Activated B cell treated with CpG ODN at 0.5 μM for 24 hours (primary cell): ENCODE measurements at regions not wholly inside any gene's neighbourhood (a gene's known extent, or its start where the extent isn't known, plus 50 kb on each side); places are given as distances from the start of the nearest gene placed in this dataset.

ENCODE experiments used
- ATAC-seq: fragments of 200-7000 bp; cut with Tn5 transposase; one replicate; pipeline ENCODE4 v1.10.0; 2021; ENCODE audit warnings: low read depth, mild to moderate bottlenecking, moderate library complexity
- CTCF ChIA-PET: fragments of 350-600 bp; sonication (Branson Sonifier 250); formaldehyde crosslinking; loops from one replicate; lab custom pipeline; 2021; ENCODE audit warnings: antibody characterized with exemption; lab: Charles Lee
- POLR2A ChIA-PET: fragments of 350-600 bp; sonication (Branson Sonifier 250); formaldehyde crosslinking; loops from one replicate; lab custom pipeline; 2021; ENCODE audit warnings: antibody characterized with exemption; lab: Charles Lee
- DNase-seq: peaks from one replicate; pipeline ENCODE4 v3.0.0; 2022
- H3K27ac Mint-ChIP-seq: one replicate; pipeline ENCODE4 v1.8.0; 2020; ENCODE audit warnings: mixed read lengths
- H3K27me3 Mint-ChIP-seq: one replicate; pipeline ENCODE4 v1.8.0; 2021; ENCODE audit warnings: mixed read lengths
- H3K36me3 Mint-ChIP-seq: one replicate; pipeline ENCODE4 v1.8.0; 2021; ENCODE audit warnings: low read depth, mixed read lengths
- H3K4me1 Mint-ChIP-seq: one replicate; pipeline ENCODE4 v1.8.0; 2021; ENCODE audit warnings: mixed read lengths
- H3K4me3 Mint-ChIP-seq: one replicate; pipeline ENCODE4 v1.8.0; 2020; ENCODE audit warnings: mild to moderate bottlenecking, mixed read lengths
- H3K9me3 Mint-ChIP-seq: one replicate; pipeline ENCODE4 v1.8.0; 2020; ENCODE audit warnings: mixed read lengths
- CTCF ChIP-seq: fragments of 200-600 bp; IDR thresholded peaks from one replicate; pipeline ENCODE4 v1.8.0; 2022; ENCODE audit warnings: antibody characterized with exemption, mild to moderate bottlenecking
- intact Hi-C: fragments of 100-400 bp; cut with micrococcal nuclease; formaldehyde crosslinking; loops from one replicate; pipeline ENCODE4 v1.15.1; 2024

- ATAC-seq, result no peak
- no peak for TF ChIP-seq CTCF
- peaks cover 11% of the 10 kb centered on the region for H3K27me3 Mint-ChIP-seq
- H3K9me3 Mint-ChIP-seq, result peaks cover 17% of the 10 kb centered on the region
- DNase-seq, result no peak
- intact Hi-C loops, result no loop called here
- H3K36me3 Mint-ChIP-seq, result no peaks in the 10 kb centered on the region
- CTCF ChIA-PET, result no interaction called here
- no peak overlapping the region for H3K27ac Mint-ChIP-seq
- POLR2A ChIA-PET, result no interaction called here
- peaks cover 22% of the 10 kb centered on the region for H3K4me1 Mint-ChIP-seq
- H3K4me3 Mint-ChIP-seq, result peak overlapping the region; percentile 65
Measured at GRCh38 chr1:244349581-244350001, 102.1 kb downstream of the ADSS2 start.

- POLR2A ChIA-PET, result interaction anchor here (0.6 kb wide), 1 partner anchor 845 kb away, joined by 8 read pairs; no protein-coding TSS in a partner anchor
- intact Hi-C loops, result no loop called here
- peak; percentile 88 for ATAC-seq
- no peak overlapping the region for H3K27ac Mint-ChIP-seq
- peaks cover 17% of the 10 kb centered on the region for H3K9me3 Mint-ChIP-seq
- H3K4me3 Mint-ChIP-seq, result peak overlapping the region; percentile 65
- peaks cover 11% of the 10 kb centered on the region for H3K27me3 Mint-ChIP-seq
- H3K4me1 Mint-ChIP-seq, result peaks cover 22% of the 10 kb centered on the region
- no peak for TF ChIP-seq CTCF
- CTCF ChIA-PET, result no interaction called here
- no peaks in the 10 kb centered on the region for H3K36me3 Mint-ChIP-seq
- no peak for DNase-seq
Measured at GRCh38 chr1:244350027-244350426, 101.7 kb downstream of the ADSS2 start.

GRCh38 chr1:244352156-244352830 is 99.4 kb downstream of the ADSS2 start:
- Mint-ChIP-seq H3K27ac (no peak overlapping the region), H3K4me3 (no peak overlapping the region), H3K36me3 (no peaks in the 10 kb centered on the region), H3K4me1 (peaks cover 22% of the 10 kb centered on the region), H3K9me3 (peaks cover 3% of the 10 kb centered on the region), H3K27me3 (peaks cover 11% of the 10 kb centered on the region)
- DNase-seq, result no peak
- ChIA-PET CTCF (no interaction called here), POLR2A (no interaction called here)
- intact Hi-C loops, result no loop called here
- TF ChIP-seq CTCF, result no peak
- ATAC-seq, result no peak

GRCh38 chr1:244353551-244354091 is 98.1 kb downstream of the ADSS2 start:
- POLR2A ChIA-PET, result no interaction called here
- no peak overlapping the region for H3K27ac Mint-ChIP-seq
- CTCF ChIA-PET, result no interaction called here
- no peak overlapping the region for H3K4me3 Mint-ChIP-seq
- no peak for ATAC-seq
- H3K9me3 Mint-ChIP-seq, result no peaks in the 10 kb centered on the region
- H3K4me1 Mint-ChIP-seq, result peaks cover 22% of the 10 kb centered on the region
- H3K36me3 Mint-ChIP-seq, result no peaks in the 10 kb centered on the region
- intact Hi-C loops, result no loop called here
- peaks cover 11% of the 10 kb centered on the region for H3K27me3 Mint-ChIP-seq
- DNase-seq, result no peak
- no peak for TF ChIP-seq CTCF

- intact Hi-C loops, result no loop called here
- ChIA-PET CTCF (no interaction called here), POLR2A (interaction anchor here (0.6 kb wide), 1 partner anchor 13 kb away, joined by 4 read pairs; no protein-coding TSS in a partner anchor)
- TF ChIP-seq CTCF, result no peak
- peaks cover 14% of the 10 kb centered on the region for H3K4me1 Mint-ChIP-seq
- no peaks in the 10 kb centered on the region for H3K36me3 Mint-ChIP-seq
- H3K4me3 Mint-ChIP-seq, result no peak overlapping the region
- peaks cover 4% of the 10 kb centered on the region for H3K27me3 Mint-ChIP-seq
- no peak for ATAC-seq
- no peak for DNase-seq
- H3K9me3 Mint-ChIP-seq, result no peaks in the 10 kb centered on the region
- no peak overlapping the region for H3K27ac Mint-ChIP-seq
Measured at GRCh38 chr1:244354810-244355278, 96.9 kb downstream of the ADSS2 start.
